GM21447 (cell line): ENCODE measurements at regions not wholly inside any gene's neighbourhood (a gene's known extent, or its start where the extent isn't known, plus 50 kb on each side); places are given as distances from the start of the nearest gene placed in this dataset.

ENCODE experiments used
- ATAC-seq: cut with Tn5 transposase; IDR thresholded peaks from one replicate; pipeline ENCODE4 v1.9.1; 2021; ENCODE audit not compliant: unreplicated experiment

DNA sequence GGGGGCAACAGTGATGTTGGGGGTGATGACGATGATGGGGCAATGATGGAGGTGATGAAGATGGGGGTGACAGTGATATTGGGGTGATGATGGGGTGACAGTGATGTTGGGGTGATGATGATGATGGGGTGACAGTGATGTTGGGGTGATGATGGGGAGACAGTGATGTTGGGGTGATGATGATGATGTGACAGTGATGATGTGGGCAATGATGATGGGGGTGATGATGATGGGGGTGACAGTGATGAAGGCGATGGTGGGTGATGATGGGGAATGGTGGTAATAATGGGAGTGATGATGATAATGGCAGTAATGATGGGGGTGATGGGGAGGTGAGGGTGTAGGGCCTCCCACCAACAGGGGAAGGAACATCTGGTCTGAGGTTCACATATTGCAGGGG lies 150.6 kb downstream of the ERMARD start:
- ATAC-seq, result no peak

DNA sequence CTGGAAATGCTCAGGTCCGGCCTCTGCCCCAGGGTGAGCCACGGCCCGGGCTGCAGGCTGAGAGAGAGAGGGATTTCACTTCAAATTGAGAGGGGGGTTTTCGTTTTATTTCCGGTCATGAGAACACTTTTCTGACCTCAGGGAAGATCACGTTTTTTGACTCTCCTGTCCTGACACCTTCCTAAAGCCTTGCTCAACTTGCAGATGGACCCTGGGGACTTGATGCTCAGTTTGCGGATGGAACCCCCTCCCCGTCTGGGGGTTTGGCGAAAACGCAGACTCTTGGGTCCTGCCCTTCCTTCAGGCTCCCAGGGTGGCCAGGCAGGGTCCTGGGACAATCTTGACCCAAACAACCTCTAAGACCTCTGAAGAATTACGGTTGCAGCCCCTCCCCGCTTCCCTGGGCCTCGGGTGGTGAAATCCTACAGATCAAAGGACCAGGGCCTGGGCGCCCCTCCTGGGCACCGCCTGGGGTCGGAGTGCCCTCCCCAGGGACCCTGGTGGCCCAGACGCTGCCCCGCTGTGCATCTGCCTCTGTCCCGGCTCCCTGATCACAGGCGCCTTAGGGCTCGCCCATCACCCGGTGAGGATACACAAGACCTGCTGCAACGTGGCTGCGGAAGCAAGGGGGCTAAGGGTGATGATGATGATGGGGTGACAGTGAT lies 148.2 kb downstream of the ERMARD start:
- ATAC-seq, result no peak

DNA sequence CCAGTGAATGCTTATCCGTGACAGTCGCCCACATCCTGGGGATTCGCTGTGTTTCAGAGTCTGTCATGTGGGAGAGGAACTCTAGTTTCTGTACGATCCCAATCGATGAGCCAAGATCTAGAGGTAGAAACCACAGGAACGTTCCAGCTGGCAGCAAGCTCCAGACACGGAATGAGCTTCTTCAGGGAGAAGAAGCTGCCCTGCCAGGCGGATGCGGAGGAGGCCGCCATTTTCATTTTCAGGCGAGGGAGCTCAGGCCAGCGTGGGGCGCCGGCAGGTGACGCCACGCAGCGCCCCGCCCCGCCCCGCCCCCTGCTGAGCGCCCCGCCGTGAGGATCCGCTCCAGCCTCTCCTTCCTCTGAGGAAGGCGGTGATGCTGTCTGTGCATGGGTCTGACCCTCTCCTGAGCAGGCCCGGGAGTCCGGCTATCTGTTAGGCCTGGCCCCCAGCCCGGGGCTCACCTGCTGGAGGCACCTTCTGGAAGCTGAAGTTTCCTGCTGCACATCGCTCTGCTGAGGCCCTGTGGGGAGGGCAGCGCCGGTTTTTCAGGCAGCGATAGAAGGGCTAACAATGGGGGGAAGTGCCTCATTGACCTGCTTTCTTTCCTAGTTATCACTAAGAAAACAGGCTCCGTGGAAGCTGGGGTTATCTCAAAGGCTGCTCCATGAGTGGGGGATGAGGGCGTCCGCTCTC lies 147.5 kb downstream of the ERMARD start:
- no peak for ATAC-seq

DNA sequence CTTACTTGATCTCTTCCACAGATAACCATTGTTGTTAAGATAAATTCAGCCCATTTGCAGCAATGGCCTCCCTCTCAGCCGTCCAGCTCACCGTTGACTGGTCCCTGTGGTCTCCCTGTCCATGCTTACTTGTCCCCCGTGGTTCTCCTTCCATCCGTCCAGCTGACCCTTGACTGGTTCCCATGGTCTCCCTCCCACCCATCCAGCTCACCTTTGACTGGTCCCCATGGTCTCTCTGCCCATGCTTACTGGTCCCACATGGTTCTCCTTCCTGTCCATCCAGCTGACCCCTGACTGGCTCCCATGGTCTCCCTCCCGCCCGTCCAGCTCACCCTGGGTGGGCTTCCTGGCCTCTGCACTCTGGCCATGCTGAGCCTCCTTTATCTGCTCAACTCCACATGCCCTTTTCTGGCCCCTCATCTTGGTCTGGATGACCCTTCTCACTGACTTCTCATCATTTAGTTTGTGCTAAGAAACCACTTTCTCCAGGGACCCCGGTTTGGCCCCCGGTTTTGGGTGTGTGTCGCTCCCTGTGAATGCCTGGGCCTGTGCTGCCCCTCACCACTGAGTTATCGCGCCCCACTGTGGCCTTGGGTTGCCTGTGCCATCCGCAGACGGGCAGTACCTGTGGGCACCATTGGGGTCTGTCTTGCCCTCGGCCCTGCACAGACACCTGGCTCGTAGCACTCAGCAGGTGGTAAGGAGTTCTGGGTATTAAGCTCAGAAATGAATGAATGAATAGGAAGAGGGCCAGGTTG lies 146.4 kb downstream of the ERMARD start:
- ATAC-seq, result no peak

DNA sequence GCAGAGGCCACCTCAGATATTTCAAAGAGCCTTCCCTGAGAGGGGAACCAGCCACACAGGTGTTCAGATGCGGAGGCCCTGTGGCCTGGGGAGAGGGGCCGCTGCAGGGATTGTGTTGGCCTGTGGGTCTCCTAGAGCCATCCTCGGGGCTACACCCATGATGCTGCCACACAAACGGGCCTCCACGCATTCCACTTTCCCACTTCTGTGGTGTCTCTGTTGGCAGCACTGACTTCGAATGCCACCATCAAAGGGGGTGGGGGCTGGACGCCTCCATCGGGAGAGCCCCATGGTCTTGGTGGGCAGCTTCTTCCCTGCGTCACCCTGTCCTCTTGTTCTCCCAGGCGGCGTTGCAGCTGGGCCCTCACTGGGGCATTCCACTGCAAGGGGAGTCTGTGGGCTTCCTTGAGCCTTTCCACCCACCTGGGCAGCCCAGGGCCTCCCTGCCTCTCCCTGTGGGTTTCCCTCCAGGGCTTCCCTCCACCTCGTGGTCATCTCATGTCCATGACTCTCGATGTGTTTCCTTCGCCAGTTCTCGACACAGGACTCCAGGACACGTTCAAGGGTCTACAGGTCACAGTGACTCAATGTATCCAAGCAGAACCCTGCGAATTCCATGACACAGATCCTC lies 145.5 kb downstream of the ERMARD start:
- no peak for ATAC-seq

DNA sequence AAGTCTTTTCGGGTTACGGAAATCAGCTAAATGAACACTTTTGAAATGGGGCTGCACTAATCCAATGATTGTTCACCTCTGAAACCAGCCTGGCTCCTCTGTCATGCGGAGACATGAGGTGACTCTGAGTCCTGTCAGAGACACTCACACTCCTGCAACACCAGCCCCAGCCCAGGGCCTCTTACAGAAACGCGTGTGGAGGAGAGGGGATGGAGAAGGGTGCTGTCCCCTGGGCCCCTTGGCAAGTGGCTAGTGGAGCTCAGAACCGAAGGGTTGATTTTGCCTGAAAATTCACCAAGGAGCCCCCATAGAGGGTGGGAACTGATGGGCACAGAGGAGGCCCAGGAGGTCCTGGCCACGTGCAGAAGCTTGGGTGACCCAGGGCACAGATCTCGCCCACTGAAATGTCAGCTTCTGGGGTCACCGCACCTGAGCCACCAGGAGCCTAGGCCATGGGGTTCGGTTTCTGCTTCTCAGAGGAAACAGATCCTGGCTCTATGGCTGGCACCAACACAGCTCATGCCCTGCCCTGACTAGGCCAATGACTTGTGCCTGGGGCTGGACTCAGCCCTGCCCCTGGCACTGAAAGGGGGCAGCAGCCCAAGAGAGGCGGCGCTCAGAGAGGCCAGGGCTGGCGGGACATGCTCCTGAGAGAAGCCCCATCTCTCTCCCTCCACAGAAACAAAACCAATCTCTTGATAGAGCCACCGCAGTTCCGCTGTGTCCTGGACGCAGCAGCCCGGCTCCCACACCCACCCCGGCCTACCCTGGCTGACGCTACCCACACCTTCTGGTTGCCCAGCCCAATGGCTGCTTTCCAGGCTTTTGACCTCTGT lies 144.7 kb downstream of the ERMARD start:
- no peak for ATAC-seq

DNA sequence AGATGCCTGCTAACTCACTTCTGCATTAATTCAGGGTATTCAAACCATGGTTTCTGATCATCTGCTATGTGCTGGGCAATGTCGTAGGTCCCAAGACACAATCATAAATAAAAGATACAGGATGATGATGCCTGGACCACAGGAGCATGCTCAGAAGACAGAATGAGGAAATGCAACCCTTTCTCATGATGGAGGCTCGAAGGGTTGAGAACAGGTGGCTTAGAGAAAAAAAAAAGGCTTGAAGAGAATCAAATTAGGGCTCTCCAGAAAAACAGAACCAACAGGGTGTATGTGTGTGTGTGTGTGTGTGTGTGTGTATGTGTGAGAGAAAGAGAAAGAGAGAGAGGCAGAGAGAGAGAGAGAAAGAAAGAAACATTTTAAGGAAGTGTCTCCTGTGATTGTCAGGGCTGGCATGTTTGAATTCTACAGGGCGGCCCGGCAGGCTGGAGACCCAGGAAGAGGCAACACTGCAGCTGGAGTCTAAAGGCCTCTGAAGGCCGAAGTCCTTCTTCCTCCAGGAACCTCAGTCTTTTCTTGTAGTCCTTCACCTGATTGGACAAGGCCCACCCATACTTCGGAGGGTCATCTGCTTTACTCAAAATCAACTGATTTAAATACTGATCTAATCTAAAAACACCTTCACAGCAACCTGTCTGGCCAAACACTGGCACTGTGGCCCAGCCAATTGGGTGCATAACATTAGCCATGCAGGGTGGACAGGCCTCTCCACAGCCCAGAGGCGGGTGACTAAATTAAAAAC lies 143.8 kb downstream of the ERMARD start:
- ATAC-seq, result no peak

DNA sequence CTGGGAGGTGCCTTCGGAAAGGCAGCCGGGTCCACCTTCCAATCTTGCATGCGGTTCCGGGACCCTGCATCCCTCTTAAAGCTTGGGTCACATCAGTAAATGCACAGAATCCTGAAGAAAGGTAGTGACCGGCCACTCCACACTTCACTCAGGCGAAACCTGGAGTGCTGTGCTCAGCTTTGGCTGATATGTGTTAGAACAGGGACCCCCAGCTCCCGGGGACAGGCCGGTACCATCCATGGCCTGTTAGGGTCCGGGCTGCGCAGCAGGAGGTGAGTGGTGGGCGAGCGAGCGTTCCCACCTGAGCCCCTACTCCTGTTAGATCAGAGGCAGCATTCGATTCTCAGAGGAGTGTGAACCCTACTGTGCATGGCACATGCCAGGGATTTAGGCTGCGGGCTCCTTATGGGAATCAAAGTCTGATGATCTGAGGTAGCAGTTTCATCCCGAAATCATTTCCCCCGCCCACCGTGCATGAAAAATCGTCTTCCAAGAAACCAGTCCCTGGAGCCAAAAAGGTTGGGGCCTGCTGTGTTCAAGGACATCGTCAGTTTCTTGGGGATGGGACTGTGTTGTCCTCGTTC lies 143.0 kb downstream of the ERMARD start:
- no peak for ATAC-seq

DNA sequence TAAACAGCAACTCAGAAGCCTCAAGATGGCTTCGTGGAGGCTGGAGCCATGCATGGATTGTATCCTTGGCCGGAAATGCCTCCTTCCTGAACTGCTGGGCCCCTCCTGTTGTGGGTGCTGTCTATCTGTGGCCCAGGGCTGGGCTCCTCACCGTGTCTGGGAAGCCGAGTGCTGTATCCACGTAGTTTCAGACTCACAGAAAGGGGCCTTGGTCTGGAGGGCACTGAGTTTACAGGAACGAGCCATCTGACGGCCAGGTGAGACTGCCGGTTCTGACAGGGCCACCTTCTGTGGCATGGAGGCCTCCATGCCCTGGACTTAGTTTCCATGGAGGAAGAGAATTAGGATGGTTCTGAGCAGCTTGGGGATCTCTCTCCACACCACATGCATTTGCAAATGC lies 142.2 kb downstream of the ERMARD start:
- ATAC-seq, result no peak

DNA sequence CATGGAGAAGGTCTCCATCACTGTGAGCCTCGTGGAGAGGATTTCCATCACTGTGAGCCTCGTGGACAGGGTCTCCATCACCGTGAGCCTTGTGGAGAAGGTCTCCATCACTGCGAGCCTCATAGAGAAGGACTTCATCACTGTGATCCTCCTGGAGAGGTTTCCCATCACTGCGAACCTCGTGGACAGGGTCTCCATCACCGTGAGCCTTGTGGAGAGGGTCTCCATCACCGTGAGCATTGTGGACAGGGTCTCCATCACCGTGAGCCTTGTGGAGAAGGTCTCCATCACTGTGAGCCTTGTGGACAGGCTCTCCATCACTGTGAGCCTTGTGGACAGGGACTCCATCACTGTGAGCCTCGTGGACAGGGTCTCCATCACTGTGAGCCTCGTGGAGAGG lies 140.4 kb downstream of the ERMARD start:
- no peak for ATAC-seq

DNA sequence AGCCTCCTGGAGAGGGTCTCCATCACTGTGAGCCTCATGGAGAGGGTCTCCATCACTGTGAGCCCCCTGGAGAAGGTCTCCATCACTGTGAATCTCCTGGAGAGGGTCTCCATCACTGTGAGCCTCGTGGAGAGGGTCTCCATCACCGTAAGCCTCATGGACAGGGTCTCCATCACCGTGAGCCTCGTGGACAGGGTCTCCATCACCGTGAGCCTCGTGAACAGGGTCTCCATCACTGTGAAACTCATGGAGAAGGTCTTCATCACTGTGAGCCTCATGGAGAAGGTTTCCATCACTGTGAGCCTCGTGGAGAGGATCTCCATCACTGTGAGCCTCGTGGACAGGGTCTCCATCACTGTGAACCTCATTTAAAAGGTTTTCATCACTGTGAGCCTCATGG lies 140.0 kb downstream of the ERMARD start:
- ATAC-seq, result no peak

DNA sequence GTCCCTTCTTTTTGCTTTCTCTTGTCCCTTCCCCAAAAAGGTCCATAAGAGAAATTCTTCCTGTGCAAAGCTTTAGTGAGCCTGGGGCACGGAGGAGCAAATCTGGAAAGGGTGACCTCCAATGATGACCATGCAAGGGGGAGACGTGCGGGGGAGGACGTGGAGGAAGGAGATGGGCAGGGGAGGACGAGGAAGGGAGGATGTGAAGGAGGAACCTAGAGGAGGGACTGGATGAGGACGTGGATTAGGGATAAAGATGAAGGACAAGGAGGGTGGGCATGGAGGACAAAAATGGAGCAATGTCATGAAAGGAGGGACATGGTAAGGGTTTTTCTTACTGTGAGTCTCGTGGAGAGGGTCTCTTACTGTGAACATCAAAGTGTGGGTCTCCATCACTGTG lies 139.5 kb downstream of the ERMARD start:
- no peak for ATAC-seq

DNA sequence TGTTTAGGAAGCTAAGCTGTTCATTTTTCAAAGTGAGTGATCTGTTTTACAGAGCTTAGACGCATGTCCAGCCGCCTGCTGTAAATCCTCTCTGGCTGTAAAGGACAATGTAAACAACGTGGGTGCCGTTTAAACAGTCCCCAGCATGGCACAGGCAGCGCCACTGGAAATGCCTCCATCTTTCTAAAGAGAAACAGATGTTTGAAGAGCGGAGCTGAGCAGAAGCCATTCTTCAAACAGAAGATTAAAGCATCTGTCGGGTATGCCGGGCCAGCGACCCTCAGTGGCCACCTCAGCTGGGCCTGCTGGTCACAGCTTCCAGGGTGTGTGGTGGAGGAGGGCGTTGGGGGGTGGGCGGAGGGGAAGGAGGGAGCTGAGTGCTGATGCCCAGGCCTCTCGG lies 138.6 kb downstream of the ERMARD start:
- no peak for ATAC-seq

DNA sequence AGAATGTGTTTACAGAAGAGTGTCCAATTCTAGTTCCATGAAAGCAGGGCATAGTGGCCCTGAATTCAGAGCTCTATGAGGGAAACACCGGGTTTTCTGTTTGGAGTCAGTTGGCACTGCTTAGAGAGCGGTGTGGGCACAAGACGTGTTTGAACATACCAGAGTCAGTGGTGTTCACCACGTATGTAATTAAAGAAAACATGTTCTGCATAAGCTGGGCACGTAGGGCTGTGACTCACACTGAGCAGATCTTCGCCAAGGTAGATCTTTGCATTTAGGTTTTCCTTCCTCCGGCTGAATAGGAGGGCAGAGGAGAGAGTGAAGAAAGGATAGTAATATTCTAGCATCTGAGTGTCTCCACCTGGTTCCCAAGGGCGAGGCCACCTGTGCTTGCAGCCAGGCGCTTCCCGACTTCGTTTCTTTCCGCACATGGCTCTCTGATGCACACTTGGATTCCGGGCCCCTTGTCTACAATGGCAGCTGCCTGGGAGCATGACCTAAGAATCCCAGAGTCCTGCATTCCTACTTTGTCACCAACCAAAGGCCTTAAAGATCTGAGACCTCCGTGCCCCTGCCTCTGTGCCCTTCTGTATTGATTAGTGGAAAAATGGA lies 136.2 kb downstream of the ERMARD start:
- no peak for ATAC-seq

DNA sequence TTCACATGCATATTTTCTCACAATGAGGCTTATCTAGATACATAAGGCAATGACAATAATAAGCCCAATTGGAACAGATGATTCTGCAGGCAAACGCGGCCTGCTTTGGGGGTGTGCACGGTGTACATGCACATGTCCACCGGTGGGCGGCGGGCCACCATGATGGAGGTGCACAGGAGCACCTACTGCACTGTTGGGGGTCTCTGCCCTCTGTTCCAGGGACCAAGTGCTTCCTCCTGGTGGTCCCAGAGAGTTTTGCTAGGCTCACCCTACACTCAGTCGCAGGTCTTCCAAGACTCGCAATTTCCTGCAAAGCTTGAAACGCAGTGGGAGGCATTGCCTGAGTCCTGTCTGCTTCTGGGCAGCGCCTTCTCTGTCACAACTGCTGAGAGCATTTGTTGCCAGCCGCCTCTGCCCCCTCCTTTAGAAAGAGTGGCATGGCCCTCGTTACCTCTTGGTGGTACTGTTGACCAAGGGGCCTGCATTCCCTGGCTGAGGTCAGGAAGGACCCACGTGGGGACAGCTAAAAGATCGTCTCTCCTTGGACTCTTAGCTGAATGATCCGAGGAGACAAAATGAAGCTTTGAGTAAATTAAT lies 135.3 kb downstream of the ERMARD start:
- ATAC-seq, result no peak

DNA sequence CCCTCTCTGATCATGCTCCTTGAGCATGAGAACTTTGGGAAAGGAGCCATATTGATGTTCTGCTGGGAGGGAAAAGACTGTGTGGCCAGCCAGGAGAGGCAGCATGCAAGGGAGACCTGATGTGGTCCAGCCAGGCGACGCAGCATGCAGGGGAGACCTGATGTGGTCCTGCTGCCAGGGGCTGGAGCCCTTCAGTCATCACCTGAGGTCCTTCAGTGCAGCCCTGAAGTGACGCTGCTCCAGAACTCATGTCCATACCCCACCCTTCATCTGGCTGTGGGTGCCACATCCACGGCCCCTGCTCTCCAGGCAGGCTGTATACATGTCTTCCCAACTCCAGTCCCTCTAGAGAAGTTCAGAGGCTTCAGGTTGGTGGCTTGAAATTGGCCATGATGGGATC lies 134.4 kb downstream of the ERMARD start:
- ATAC-seq, result no peak

DNA sequence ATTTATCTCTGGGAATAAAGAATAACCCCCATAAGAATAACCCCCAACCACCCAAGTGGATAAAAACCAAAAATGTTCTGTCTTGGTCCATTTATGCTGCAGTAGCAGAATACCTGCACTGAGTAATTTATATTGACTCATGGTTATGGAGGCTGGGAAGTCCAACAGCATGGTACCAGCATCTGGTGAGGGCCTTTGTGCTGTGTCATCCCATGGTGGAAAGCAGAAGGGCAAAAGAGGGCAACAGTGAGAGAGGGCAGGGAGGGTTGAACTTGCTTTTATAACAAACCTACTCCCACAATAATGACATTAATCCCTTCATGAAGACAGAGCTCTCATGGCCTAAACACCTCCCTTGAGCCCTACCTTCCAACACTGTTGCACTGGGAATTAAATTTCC lies 133.7 kb downstream of the ERMARD start:
- no peak for ATAC-seq

DNA sequence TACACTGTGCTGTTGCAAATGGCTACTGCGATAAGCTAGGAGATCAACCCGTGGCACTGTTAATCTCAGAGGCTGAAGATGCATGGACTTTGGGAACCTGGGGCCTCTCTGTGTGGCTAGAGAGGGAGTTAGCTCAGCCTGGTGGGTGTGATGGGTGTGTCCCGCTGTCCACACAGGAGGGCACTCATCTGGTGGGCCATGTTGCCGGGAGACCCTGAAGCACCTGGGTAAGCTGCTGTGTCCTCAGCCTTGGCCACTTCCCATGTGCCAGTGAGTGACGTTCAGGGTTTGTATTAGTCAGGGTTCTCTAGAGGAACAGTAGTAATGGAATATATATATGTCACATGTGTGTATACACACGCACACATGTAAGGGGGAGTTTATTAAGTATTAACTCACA lies 132.7 kb downstream of the ERMARD start:
- no peak for ATAC-seq

DNA sequence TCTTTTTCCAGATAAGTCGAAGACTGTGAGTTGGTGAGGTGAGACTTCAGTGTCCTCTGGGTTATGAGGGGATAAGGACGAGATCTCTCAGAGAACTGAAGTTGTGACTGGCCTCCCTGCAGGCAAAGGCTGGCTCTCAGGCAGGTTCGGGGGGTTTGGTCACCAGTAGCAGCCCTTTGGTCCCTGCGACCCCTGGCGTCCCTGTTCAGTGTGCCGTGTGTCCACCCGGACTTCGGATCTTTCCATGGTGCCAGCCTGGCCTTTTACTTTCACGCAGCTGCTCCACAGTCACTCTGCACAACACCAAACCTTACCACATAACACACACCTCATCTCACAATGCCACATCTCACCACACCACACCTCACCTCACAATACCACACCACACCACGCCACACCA lies 131.9 kb downstream of the ERMARD start:
- ATAC-seq, result no peak
